GM12872 (cell line): ENCODE measurements at regions not wholly inside any gene's neighbourhood (a gene's known extent, or its start where the extent isn't known, plus 50 kb on each side); places are given as distances from the start of the nearest gene placed in this dataset.

Source experiments
- TF ChIP-seq, protein P1 (sequence below): IDR thresholded peaks from 3 replicates; pipeline ENCODE4 v1.5.1; 2011; ENCODE audit warnings: low read depth, mild to moderate bottlenecking, low read length, moderate library complexity; ENCODE audit not compliant: insufficient read depth

- TF ChIP-seq, protein P1, sequence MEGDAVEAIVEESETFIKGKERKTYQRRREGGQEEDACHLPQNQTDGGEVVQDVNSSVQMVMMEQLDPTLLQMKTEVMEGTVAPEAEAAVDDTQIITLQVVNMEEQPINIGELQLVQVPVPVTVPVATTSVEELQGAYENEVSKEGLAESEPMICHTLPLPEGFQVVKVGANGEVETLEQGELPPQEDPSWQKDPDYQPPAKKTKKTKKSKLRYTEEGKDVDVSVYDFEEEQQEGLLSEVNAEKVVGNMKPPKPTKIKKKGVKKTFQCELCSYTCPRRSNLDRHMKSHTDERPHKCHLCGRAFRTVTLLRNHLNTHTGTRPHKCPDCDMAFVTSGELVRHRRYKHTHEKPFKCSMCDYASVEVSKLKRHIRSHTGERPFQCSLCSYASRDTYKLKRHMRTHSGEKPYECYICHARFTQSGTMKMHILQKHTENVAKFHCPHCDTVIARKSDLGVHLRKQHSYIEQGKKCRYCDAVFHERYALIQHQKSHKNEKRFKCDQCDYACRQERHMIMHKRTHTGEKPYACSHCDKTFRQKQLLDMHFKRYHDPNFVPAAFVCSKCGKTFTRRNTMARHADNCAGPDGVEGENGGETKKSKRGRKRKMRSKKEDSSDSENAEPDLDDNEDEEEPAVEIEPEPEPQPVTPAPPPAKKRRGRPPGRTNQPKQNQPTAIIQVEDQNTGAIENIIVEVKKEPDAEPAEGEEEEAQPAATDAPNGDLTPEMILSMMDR: no peak
These were observed 150.6 kb upstream of the MED14 start for GRCh38 chrX:40885989-40886388.

DNA sequence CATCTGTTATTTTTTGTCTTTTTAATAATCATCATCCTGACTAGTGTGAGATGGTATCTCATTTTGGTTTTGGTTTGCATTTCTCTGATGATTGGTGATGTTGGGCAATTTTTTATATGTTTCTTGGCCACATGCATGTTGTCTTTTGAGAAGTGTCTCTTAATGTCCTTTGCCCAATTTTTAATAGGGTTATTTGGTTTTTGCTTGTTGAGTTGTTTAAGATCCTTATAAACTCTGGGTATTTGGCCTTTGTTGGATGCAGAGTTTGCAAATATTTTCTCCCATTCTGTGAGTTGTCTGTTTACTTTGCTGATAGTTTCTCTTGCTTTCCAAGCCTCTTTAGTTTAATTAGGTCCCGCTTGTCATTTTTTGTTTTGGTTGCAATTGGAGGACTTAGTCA, 152.1 kb upstream of the MED14 start:
- TF ChIP-seq, protein P1: no peak

DNA sequence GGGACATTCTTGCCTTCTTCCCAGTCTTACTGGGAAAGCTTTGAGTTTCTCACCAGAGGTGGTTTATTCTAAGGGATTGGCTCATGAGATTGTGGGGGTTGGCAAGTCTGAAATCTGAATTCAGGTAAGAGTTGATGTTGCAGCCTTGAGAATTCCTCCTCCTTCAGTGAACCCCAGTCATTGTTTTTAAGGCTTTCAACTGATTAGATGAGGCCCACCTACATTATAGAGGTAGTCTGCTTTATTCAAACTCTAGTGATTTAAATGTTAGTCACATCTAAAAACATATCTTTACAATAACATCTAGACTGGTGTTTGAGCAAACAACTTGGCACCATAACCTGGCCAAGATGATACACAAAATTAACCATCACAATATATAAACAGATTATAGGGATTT, 156.5 kb upstream of the MED14 start:
- TF ChIP-seq, protein P1: no peak

DNA sequence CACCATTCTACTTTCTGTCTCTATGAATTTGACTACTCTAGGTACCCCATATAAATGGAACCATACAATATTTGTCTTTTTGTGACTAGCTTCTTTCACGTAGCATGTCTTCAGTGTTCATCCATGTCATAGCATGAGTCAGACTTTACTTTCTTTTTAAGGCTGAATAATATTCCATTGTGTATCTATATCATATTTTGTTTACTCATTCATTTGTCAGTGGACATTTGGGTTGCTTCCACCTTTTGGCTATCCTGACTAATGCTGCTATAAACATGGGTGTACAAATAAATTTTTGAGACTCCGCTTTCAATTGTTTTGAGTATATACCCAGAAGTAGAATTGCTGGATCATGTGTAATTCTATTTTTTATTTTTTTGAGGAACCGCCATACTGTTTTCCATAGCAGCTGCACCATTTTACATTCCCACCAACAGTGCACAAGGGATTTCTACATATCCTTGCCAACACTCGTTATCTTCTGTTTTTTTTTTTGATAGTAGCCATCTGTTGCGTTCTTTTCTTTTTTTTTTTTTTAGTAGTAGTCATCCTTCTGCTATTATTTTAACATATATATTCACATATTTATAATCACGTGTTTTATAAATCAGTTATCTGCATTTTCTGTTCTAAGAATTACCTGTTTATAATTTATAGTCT, 158.0 kb upstream of the MED14 start:
- TF ChIP-seq, protein P1: no peak

GRCh38 chrX:40895246-40895645, 159.9 kb upstream of the MED14 start:
- TF ChIP-seq, protein P1: no peak

GRCh38 chrX:40897718-40898270, 162.5 kb upstream of the MED14 start:
- TF ChIP-seq, protein P1: no peak

GRCh38 chrX:40908026-40908425, 172.7 kb upstream of the MED14 start:
- TF ChIP-seq, protein P1: no peak
